ENCODE measurements at regions not wholly inside any gene's neighbourhood (a gene's known extent, or its start where the extent isn't known, plus 50 kb on each side); places are given as distances from the start of the nearest gene placed in this dataset.
A peak's percentile ranks its signal among the peaks of the same experiment; 100 is the strongest.

GRCh38 chr10:131425752-131426533, 114.4 kb upstream of the TCERG1L start (continued):
- TF ChIP-seq FOXO4 (CRISPR knock-in tag; conservative IDR thresholded peaks at IDR 0.05) (no peak), FOXO1 (CRISPR knock-in tag; IDR thresholded peaks at IDR 0.05) (peak; percentile 39; the same call in 1 of the 2 replicates), ZNF768 (CRISPR knock-in tag; IDR thresholded peaks at IDR 0.05) (no peak), BORCS8-MEF2B (CRISPR knock-in tag; IDR thresholded peaks at IDR 0.05) (no peak), ZNF678 (CRISPR knock-in tag; IDR thresholded peaks at IDR 0.05) (no peak), SIN3A (IDR thresholded peaks at IDR 0.05; ENCODE audit: borderline replicate concordance, low read depth, low read length) (no peak), HNF4A (CRISPR knock-in tag; IDR thresholded peaks at IDR 0.05) (peak; percentile 21; the same call in 1 of the 2 replicates), ZNF468 (CRISPR knock-in tag; IDR thresholded peaks at IDR 0.05) (no peak), ZNF335 (CRISPR knock-in tag; IDR thresholded peaks at IDR 0.05) (no peak), ATAD3A (CRISPR knock-in tag; IDR thresholded peaks at IDR 0.05) (no peak)

GRCh38 chr10:131426534-131426898, 115.0 kb upstream of the TCERG1L start:
- DNase-seq (ENCODE audit: low spot score) (no peak), FAIRE-seq (no peak), ATAC-seq (peak; percentile 37; the same call in 1 of the 3 replicates)
- no TSS peak for BruUV-seq (replicated peaks)
- POLR2A ChIA-PET = no interaction called here
- Histone ChIP-seq H3K4me2 (ENCODE audit: low read depth, low read length) (no peak overlapping the region), H3K79me2 (ENCODE audit: insufficient read depth, low read length) (no peaks in the 10 kb centered on the region), H3K27ac (ENCODE audit: extremely low read length, insufficient read depth, low read length) (no peak overlapping the region), H3K4me1 (ENCODE audit: insufficient read depth, low read length) (no peaks in the 10 kb centered on the region), H3K36me3 (replicated peaks in 1 of 2; ENCODE audit: control insufficient read depth in 1 of 2, insufficient read depth in 2 of 2, low read length in 2 of 2) (no peaks in the 10 kb centered on the region), H3K27me3 (ENCODE audit: control insufficient read depth in 1 of 2, insufficient read depth in 2 of 2, low read length in 2 of 2) (peaks cover 4 to 57% of the 10 kb centered on the region in 2 experiments; a peak in 4 of 5 replicates), H2AFZ (ENCODE audit: low read length) (no peak overlapping the region), H4K20me1 (ENCODE audit: insufficient read depth, low read length) (no peaks in the 10 kb centered on the region), H3K9me3 (ENCODE audit: low read length) (no peaks in the 10 kb centered on the region), H3K4me3 (replicated peaks in 1 of 3; ENCODE audit: insufficient read depth in 1 of 3, low read depth in 2 of 3, low read length in 3 of 3) (no peak overlapping the region), H3K9ac (ENCODE audit: insufficient read depth, low read depth, low read length) (no peak overlapping the region)
- WGBS (ENCODE audit: low lambda C conversion rate) = no CpG with 5 or more reads among the region's 9 CpGs
- in situ Hi-C loops (cut with HindIII; ENCODE audit: extremely low pct_ligation_motif_present, low pct_unique_long_range_greater_than_20kb) (no loop called here), intact Hi-C loops (cut with micrococcal nuclease; ENCODE audit: unreplicated experiment) (no loop called here)
- no peak for TF ChIP-seq ZMYM2 (CRISPR knock-in tag; IDR thresholded peaks at IDR 0.05)
- TF ChIP-seq ZNF556 (CRISPR knock-in tag; IDR thresholded peaks at IDR 0.05; ENCODE audit: borderline replicate concordance) = no peak
- CTCF ChIA-PET (ENCODE audit: low intra/inter-chr PET ratio, low total read pairs) = no interaction called here
